HTR-8/SVneo (cell line): ENCODE measurements at regions not wholly inside any gene's neighbourhood (a gene's known extent, or its start where the extent isn't known, plus 50 kb on each side); places are given as distances from the start of the nearest gene placed in this dataset.
"Not testable (repeated sequence)": the region's sequence is repeated elsewhere in the genome, so short reads cannot be mapped to it uniquely, and the experiment has no call there.

Experiments used
- DNase-seq: peaks from one replicate; pipeline ENCODE4 v3.0.0; 2011; ENCODE audit warnings: low spot score, mixed read lengths; ENCODE audit not compliant: insufficient read length
- FAIRE-seq: peaks from 2 replicates; lab custom pipeline; 2011; peaks lifted over from hg19 to GRCh38; lab: Jason Lieb, UNC

DNA sequence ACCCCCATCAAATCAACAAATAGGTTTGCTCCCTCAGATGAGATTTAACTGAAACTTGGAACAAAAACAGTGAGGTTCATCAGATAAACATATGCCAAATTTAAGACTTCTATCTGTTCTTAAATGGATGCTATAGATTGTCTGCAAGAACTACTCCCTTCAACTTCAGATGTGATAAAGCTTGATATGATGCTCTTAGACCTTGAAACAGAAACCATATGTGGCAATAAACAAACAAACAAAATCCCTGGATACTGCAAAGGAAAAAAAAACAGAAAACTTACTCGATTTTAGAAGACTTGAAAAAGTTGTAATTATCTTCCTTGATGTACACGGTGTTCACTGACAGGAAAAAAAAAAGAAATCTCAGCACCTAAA is 286.1 kb upstream of the USP25 start:
- DNase-seq: no peak

DNA sequence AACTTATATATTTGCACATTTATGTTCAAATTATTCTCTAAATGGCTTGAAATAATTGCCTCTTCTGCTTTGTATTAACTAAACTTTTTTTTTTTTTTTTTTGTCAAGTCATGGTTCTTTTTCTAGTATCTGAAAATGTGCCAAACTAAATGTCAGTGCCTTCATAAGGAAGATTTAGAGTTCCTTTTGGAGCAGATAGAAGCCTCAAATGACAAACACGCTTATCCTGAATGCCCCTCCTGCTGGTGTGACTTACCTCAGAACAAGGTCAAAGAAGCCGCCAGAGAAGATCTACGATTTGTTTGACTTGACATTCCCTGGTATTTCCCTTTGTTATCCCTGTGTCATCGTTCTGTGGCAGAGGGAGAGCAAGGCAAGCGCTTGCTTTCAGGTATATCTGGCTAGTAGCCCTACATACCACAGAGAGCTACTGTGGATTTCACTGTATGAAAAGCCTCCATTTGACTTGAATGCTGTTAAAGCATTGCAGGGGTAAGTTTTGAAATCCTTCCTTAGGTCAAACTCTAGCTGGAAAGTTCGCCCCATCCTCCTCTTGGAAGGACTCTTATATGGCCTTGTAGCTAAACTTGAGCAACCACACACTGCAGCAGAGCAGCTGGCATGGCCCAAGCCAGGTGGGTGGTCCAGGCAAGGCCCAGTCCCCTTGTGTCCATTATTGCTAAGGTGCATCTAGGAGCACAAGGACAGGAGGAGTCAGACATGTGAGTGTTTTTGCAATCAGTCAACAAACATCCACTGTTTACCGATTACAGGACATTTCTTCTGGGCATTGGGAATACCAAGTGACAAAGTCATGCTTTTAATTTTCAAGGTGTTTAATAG is 285.4 kb upstream of the USP25 start:
- FAIRE-seq: no peak
- no peak for DNase-seq

More for the DNA sequence above, 286.1 kb upstream of the USP25 start:
- no peak for FAIRE-seq

DNA sequence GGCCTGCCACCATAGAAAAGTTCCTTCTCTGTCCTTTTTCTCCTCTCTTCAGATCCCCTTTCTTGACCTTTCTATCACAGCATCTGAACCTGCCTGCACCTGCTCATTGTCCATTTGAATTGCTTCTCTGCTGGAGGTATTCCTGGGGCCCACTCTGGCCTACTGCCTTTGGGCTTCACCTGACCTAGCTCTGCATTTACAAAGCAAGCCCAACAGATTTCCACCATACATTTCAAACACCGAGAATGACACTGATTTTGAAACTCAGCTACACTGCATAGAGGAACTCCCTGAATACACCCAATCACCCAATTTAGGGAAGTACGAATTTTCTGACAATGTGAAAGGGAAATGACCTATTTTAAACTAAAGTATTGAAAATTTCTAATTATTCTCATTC is 284.5 kb upstream of the USP25 start:
- DNase-seq (no peak), FAIRE-seq (no peak)

DNA sequence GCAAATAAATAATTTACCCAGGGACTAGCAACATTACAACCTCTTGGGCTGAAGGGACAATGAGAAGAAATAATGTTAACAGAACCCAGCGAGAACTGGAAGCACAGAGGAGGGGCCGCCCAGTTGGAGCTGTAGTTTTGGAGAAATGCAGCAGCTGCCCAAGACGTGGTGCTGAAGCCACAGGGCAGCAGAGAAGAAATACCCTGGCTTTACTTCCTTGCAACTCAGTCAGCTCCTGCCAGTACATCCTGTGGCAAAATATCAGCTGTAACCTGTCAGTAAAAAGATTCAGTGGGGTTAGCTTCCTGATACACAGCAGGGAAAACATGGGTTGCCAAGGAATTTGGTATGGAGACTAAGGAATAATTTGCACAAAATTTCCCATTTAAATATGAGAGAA is 283.6 kb upstream of the USP25 start:
- no peak for DNase-seq
- FAIRE-seq: no peak

DNA sequence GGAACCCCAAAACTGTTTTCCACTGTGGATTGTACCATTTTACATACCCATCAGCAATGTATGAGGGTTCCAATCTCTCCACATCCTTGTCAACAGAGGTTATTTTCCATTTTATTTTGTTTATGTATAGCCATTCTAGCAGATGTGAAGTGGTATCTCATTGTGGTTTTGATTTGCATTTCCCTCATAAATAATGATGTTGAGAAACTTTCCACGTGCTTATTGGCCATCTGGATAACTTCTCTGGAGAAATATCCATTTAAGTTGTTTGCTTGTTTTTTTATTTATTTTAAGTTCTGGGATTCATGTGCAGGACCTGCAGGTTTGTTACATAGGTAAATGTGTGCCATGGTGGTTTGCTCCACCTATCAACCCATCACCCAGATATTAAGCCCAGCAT is 280.2 kb upstream of the USP25 start:
- DNase-seq: no peak
- FAIRE-seq: no peak

DNA sequence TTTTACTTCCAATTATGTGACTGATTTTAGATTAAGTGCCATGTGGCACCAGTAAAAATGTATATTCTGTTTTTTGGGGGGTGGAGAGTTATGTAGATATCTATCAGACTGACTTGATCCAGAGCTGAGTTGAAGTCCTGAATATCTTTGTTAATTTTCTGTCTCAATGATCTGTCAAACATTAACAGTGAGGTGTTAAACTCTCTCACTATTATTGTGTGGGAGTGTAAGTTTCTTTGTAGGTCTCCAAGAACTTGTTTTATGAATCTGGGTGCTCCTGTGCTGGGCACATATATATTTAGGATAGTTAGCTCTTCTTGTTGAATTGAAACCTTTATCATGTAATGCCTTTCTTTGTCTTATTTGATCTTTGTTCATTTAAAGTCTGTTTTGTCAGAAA is 276.5 kb upstream of the USP25 start:
- DNase-seq: no peak
- FAIRE-seq: no peak

DNA sequence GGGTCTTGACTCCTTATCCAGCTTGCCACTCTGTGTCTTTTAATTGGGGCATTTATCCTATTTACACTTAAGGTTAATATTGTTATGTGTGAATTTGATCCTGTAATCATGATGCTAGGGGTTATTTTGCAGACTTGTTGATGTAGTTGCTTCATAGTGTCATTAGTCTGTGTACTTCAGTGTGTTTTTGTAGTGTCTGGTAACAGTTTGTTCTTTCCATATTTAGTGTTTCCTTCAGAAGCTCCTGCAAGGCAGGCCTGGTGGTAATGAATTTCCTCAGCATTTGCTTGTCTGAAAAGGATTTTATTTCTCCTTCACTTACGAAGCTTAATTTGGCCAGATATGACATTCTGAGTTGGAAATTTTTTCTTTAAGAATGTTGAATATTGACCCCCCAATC is 276.0 kb upstream of the USP25 start:
- FAIRE-seq, DNase-seq: not testable (repeated sequence)

DNA sequence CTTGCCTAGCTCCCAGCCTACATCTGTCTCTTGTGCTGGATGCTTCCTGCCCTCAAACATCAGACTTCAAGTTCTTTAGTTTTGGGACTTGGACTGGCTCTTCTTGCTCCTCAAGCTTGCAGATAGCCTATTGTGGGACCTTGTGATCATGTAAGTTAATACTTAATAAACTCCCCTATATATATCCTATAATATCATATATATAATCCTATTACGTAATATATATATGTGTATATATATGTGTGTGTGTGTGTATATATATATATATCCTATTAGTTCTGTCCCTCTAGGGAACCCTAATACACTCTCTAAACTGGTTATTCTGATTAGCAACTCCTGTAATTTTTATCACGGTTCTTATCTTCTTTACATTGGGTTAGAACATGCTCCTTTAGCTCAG is 274.9 kb upstream of the USP25 start:
- not testable (repeated sequence) for FAIRE-seq

DNA sequence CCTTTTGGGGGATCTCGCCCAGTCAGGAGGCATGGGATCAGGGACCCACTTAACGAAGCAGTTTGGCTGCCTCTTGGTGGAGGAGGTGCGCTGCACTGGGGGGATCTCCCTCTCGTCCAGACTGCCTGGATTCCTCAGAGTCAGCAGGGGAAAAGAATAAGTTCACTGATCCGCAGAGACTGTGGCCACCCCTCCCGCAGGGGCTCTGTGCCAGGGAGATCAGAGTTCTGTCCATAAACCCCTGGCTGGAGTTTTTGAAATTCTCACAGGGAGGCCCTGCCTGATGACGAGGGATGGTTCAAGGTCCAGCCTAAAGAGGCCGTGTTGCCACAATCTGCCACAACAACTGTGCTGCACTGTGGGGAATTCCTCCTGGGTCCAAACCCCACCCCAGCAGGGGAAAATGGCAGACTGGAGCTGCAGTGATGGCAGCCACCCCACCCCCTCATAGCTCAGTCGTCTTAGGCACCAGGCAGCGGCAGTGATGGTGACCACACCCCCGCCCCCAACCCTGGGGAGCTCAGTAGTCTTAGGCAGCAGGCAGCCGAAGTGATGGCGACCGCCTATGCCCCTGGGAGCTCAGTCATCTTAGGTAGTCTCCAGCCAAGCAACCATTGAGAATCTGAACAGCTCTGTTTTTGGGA is 273.8 kb upstream of the USP25 start:
- DNase-seq (no peak), FAIRE-seq (no peak)

More for the DNA sequence above, 274.9 kb upstream of the USP25 start:
- not testable (repeated sequence) for DNase-seq

DNA sequence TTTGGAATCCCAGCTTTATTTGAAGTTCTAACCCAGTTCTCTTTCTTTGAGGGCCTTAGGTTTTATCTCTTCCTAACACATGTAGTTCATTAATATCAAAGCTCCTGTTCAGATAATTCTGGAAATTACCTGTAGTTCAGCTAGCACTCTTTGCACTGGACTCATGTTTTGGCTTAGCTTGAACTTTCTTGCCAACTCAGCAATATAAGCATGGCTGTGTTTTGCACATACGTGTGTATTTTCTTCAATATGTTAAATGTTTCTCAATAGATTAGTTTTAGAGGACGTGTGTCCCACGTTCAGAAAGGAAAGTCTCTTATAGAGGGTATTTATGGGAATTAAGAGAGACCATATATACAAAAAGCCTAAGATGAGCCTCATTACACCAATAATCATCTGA is 271.8 kb upstream of the USP25 start:
- FAIRE-seq (no peak), DNase-seq (no peak)

DNA sequence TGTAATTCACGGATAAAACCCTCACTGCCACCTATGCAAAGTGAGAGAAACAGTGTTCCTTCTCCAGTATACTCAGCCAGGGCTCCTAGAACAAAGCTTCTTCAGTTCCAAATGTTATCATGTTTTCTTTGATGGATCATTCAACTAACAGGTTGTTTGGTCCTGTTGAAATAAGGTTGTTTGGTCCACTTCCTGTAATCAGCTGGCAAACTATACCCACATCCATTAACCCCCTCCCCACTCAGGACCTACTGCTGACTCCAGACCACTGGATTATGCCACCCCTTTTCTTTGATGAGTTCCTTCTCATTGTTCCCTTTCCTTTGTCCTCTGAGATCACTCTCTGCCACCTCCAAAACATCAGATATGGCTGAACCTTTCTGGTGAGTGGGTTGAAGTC is 267.7 kb upstream of the USP25 start:
- DNase-seq: no peak
- FAIRE-seq: no peak

DNA sequence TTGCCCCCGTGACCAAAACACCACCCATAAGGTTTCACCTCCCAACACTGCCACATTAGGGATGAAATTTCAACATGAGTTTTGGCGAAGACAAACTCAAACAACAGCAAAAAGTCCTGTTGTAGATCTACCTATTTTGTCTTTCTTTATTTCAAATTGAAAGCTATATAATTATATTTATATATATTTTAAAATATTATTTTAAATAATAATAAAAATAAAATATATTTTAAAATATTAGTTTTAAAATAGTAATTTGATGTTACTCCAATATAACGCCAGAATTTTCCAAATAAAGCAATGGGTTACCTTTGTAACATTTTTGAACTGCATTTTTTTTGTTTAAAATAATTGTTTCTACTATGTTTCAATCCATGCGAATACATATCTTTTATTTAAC is 263.5 kb upstream of the USP25 start:
- DNase-seq (no peak), FAIRE-seq (no peak)

DNA sequence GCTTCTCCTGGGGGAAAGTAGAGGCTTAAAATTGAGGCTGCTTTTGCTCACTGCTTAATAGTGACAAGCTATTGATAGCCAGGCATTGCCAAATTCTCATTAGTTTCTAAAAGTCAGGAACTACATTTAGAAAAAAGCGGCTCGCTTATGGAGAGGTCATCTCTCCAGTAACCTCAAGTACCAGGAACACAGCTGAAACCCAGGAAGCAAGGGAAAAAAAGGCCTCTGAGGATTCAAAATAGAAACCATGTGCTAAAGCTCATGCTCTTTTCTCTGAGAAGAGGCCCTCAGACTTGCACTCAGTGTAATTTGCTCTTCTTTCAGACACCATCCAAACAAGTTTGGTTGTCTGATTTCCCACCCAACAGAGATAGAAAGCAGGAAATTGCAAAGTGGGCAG is 261.4 kb upstream of the USP25 start:
- FAIRE-seq (no peak), DNase-seq (no peak)

DNA sequence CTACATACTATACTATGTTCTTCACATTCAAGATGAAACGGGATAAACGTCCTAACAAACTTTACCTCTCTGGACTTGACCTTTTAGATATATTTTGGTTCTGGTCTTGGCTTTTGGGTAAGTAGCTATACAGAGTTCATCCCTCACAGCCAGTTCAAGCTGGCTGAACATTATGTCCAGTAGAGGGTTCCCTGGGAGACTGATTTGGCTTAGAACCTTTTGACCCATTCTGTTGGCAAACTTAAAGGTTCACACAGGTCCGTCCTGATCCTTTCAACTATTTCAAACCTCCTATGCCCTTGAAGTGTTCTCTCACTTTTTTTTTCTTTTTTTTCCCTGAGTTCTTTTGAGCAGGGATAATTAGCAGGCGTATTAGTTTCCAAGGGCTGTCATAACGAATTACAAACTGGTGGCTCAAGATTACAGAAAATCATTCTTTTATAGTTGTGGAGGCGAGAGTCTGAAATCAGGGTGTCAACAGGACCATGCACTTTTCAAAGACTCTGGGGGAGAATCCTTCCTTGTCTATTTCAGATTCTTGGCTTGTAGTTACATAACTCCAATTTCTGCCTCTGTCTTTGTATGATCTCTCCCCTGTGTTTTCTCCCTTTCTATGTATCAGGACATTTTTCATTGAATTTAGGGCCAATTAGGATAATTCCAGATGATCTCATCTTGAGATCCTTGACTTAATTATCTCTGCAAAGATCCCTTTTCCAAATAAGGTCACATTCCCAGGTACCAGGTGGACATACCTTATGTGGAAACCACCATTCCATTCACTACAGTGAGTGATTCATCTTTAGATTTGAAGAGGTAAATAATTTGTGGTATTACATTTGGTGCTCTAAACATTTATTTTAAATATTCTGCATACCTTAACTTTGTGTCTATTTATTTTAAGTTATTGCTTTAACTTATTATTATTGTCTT is 257.4 kb upstream of the USP25 start:
- FAIRE-seq (no peak), DNase-seq (no peak)

DNA sequence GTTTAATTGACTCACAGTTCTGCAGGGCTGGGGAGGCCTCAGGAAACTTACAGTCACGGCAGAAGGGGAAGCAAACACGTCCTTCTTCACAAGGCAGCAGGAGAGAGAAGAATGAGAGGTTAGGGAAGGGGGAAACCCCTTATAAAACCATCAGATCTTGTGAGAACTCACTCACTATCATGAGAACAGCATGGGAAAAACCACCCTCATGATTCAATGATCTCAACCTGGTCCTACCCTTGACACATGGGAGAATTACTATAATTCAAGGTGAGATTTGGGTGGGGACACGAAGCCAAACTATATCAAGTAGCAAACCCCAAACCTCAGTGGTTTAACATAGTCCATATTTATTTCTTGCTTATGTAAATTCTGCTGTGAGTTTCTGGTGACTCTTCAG is 252.0 kb upstream of the USP25 start:
- not testable (repeated sequence) for DNase-seq, FAIRE-seq

DNA sequence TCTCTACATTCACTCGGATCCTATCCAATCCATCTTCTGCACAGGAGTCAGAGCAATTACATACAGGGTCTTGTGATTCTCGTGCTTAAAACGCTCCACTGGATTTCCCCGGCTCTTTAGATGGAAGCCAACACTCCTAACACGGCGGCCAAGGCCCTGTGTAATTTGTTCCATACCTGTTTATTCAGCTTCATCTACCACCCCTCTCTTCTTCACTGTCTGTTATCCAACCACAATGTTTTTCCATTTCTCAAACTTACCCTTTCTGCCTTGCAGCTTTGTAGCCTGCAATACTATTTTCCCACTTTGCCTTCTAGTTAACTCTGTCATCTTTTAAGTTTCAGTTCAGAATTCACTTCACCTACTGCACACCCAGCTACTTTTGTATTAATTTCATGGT is 249.6 kb upstream of the USP25 start:
- DNase-seq (no peak), FAIRE-seq (no peak)

DNA sequence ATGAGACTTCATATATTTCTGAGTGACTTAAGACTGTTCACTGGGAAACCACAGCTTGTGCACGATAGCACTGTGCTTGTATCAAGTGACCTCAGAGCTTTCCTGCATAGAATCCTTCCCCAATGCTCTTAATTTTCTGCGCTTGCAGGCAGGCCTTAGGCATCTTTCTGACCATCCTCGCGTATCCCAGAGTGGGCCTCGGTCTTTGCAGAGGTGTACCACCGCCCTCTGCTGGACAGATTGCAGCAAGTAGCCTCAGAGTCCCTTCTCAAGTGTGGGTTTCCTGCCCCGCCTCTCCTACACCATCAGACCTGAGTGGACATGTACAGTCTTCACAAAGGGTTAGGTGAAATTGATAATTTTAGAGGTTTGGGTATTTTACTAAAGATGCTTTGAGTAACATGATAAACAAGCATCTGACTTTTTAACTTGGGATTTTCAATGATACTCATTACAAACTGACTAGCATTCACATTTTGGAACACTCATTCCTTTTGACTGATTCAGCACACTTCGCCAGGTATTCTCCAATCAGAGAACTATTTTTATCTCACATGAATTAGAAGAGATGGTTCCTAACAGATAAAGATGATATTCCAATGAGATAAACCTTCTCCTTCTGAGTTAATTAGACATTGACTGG is 246.5 kb upstream of the USP25 start:
- FAIRE-seq: peak; percentile 58
- peak; percentile 63 for DNase-seq

DNA sequence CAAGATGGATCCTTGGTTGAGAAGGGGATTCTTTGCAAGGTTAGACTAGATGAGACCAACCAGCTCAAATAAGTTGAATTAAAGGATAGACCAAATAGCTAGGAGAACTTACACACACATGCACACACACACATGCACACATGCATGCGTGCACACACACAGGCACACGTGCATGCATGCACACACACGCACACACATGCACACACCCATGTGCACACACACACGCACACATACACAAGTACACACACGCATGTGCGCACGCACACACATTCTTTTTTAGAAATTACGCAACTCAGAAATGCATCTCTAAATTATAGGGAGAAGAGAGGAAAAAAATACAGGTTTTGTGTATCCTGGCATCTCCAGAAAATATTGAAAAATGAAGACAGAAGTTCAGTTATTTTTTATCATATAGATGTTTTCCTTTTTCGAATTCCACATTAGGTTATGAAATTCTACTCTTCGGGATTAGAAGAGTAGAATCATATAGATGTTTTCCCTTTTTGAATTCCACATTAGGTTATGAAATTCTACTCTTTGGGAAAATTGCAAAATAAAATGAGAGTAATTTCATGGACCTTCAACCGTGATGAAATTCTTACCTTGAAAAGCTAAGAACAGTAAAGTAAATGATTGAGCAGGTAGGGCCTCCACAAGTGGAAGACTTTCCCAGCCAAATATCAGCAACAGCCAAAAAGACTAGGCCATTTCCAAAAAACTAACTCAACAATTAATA is 243.2 kb upstream of the USP25 start:
- DNase-seq (no peak), FAIRE-seq (peak; percentile 85)

DNA sequence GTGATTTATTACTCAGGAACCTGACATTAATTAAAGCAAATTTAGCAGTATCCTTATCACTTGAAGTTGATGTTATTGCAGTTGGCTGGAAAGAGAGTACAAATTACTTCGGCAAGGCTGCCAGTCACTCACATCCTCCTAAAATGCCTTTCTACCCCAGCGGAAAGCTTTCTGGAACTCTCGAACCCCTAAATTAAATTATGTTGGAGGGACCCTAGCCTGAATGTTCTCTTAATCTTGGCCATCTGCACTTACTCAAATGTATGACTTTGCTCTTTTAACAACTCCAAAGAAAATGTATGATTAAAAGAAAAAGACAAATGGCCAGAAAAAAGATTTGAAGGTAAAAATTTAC is 242.6 kb upstream of the USP25 start:
- DNase-seq (no peak), FAIRE-seq (no peak)

DNA sequence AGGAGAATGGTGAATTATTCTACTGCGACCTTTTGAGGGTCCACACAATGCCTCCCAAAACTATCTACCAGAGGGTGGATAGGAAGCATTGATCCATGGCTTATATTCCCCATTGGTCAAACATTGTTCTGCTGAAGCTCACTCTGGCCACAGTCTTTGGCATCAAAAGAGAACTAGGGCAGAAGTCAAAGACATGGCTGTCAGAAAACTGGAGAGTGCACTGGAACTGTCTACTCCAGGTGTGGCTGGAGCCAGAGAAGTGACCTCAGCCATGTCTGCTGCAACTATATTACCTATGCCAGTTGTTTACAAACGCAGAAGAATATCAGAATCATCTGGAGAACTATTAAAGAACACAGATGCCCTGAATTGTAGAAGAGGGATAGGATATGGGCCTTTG is 238.7 kb upstream of the USP25 start:
- DNase-seq: no peak
- no peak for FAIRE-seq
